HepG2 (cell line): ENCODE measurements at regions not wholly inside any gene's neighbourhood (a gene's known extent, or its start where the extent isn't known, plus 50 kb on each side); places are given as distances from the start of the nearest gene placed in this dataset.

ENCODE experiments used
- EEA1 ChIP-seq: sonication (generic); formaldehyde crosslinking; IDR thresholded peaks from 2 replicates; pipeline ENCODE4 v1.5.1; 2020; ENCODE audit warnings: mild to moderate bottlenecking, missing genetic modification reagents, borderline replicate concordance
- HDAC2 ChIP-seq: sonication (generic); formaldehyde crosslinking; IDR thresholded peaks from 2 replicates; pipeline ENCODE4 v1.4.0; 2020; ENCODE audit warnings: missing genetic modification reagents
- JUND ChIP-seq: sonication (generic); formaldehyde crosslinking; IDR thresholded peaks from 2 replicates; pipeline ENCODE4 v1.8.0; 2022; ENCODE audit warnings: mild to moderate bottlenecking, missing genetic modification reagents
- MTA3 ChIP-seq: sonication (generic); formaldehyde crosslinking; IDR thresholded peaks from 2 replicates; pipeline ENCODE4 v1.4.0; 2020; ENCODE audit warnings: missing genetic modification reagents
- TF ChIP-seq, protein P1 (sequence below), 2 experiments: sonication (generic) in 1 of 2; formaldehyde crosslinking in 1 of 2; IDR thresholded peaks; 2 replicates each; pipeline versions ENCODE4 v1.5.1 to v1.6.1; 2011 to 2020; ENCODE audit warnings: borderline replicate concordance in 1 of 2, low read depth in 1 of 2, low read length in 1 of 2, mild to moderate bottlenecking in 1 of 2, missing genetic modification reagents in 1 of 2, moderate library complexity in 1 of 2
- TF ChIP-seq, protein P2 (sequence below), 2 experiments: IDR thresholded peaks; 2 replicates each; pipeline ENCODE4 v1.6.1; 2011 to 2012; ENCODE audit warnings: low read length in 2 of 2, borderline replicate concordance in 1 of 2, low read depth in 1 of 2, mild to moderate bottlenecking in 1 of 2, moderate library complexity in 1 of 2
- TF ChIP-seq, protein P3 (sequence below): sonication (generic); formaldehyde crosslinking; IDR thresholded peaks from 2 replicates; pipeline ENCODE4 v1.5.0; 2020; ENCODE audit warnings: mild to moderate bottlenecking, missing genetic modification reagents
- TF ChIP-seq, protein P4 (sequence below): sonication (generic); formaldehyde crosslinking; IDR thresholded peaks from 2 replicates; pipeline ENCODE4 v1.5.0; 2020; ENCODE audit warnings: mild to moderate bottlenecking, missing genetic modification reagents, moderate library complexity

DNA sequence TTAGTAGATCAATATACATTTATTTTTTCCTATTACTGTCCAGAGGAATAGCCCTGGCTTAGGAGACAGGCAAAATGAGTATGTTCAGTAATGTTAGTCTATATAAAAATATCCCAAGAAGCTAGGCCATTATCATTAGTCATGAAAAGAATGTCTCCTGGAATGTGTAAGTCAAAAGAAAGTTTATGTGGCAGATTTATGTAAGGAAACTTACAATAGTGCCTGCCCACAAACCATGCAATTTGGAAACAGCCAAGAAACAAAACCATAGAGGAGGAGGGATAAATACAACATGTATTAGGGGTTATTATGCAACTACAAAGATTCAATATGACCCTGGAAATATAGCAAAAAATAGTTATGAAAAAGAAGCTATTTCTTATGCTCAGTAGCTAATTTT lies 96.3 kb downstream of the NOL4 start:
- TF ChIP-seq, protein P1, sequence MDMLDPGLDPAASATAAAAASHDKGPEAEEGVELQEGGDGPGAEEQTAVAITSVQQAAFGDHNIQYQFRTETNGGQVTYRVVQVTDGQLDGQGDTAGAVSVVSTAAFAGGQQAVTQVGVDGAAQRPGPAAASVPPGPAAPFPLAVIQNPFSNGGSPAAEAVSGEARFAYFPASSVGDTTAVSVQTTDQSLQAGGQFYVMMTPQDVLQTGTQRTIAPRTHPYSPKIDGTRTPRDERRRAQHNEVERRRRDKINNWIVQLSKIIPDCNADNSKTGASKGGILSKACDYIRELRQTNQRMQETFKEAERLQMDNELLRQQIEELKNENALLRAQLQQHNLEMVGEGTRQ (IDR thresholded peaks at IDR 0.05; ENCODE audit: low read depth, low read length), result no peak
- TF ChIP-seq, protein P1 (CRISPR knock-in tag; IDR thresholded peaks at IDR 0.05; ENCODE audit: borderline replicate concordance), result no peak
- TF ChIP-seq HDAC2 (CRISPR knock-in tag) (no peak), MTA3 (CRISPR knock-in tag) (no peak), EEA1 (CRISPR knock-in tag) (no peak), JUND (CRISPR knock-in tag) (no peak)
- TF ChIP-seq, protein P2, sequence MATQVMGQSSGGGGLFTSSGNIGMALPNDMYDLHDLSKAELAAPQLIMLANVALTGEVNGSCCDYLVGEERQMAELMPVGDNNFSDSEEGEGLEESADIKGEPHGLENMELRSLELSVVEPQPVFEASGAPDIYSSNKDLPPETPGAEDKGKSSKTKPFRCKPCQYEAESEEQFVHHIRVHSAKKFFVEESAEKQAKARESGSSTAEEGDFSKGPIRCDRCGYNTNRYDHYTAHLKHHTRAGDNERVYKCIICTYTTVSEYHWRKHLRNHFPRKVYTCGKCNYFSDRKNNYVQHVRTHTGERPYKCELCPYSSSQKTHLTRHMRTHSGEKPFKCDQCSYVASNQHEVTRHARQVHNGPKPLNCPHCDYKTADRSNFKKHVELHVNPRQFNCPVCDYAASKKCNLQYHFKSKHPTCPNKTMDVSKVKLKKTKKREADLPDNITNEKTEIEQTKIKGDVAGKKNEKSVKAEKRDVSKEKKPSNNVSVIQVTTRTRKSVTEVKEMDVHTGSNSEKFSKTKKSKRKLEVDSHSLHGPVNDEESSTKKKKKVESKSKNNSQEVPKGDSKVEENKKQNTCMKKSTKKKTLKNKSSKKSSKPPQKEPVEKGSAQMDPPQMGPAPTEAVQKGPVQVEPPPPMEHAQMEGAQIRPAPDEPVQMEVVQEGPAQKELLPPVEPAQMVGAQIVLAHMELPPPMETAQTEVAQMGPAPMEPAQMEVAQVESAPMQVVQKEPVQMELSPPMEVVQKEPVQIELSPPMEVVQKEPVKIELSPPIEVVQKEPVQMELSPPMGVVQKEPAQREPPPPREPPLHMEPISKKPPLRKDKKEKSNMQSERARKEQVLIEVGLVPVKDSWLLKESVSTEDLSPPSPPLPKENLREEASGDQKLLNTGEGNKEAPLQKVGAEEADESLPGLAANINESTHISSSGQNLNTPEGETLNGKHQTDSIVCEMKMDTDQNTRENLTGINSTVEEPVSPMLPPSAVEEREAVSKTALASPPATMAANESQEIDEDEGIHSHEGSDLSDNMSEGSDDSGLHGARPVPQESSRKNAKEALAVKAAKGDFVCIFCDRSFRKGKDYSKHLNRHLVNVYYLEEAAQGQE (IDR thresholded peaks at IDR 0.05; ENCODE audit: borderline replicate concordance in 1 of 2, low read depth in 1 of 2, low read length in 2 of 2), result no peak
- TF ChIP-seq, protein P3, sequence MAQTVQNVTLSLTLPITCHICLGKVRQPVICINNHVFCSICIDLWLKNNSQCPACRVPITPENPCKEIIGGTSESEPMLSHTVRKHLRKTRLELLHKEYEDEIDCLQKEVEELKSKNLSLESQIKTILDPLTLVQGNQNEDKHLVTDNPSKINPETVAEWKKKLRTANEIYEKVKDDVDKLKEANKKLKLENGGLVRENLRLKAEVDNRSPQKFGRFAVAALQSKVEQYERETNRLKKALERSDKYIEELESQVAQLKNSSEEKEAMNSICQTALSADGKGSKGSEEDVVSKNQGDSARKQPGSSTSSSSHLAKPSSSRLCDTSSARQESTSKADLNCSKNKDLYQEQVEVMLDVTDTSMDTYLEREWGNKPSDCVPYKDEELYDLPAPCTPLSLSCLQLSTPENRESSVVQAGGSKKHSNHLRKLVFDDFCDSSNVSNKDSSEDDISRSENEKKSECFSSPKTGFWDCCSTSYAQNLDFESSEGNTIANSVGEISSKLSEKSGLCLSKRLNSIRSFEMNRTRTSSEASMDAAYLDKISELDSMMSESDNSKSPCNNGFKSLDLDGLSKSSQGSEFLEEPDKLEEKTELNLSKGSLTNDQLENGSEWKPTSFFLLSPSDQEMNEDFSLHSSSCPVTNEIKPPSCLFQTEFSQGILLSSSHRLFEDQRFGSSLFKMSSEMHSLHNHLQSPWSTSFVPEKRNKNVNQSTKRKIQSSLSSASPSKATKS (CRISPR knock-in tag), result no peak
- TF ChIP-seq, protein P4, sequence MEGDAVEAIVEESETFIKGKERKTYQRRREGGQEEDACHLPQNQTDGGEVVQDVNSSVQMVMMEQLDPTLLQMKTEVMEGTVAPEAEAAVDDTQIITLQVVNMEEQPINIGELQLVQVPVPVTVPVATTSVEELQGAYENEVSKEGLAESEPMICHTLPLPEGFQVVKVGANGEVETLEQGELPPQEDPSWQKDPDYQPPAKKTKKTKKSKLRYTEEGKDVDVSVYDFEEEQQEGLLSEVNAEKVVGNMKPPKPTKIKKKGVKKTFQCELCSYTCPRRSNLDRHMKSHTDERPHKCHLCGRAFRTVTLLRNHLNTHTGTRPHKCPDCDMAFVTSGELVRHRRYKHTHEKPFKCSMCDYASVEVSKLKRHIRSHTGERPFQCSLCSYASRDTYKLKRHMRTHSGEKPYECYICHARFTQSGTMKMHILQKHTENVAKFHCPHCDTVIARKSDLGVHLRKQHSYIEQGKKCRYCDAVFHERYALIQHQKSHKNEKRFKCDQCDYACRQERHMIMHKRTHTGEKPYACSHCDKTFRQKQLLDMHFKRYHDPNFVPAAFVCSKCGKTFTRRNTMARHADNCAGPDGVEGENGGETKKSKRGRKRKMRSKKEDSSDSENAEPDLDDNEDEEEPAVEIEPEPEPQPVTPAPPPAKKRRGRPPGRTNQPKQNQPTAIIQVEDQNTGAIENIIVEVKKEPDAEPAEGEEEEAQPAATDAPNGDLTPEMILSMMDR (CRISPR knock-in tag), result no peak
